ENCODE measurements at regions not wholly inside any gene's neighbourhood (a gene's known extent, or its start where the extent isn't known, plus 50 kb on each side); places are given as distances from the start of the nearest gene placed in this dataset.

- Histone ChIP-seq H3K14ac (ENCODE audit: insufficient read length) (no peak overlapping the region), H2BK5ac (ENCODE audit: low read depth, low read length) (no peak overlapping the region), H2AK5ac (ENCODE audit: low read depth, low read length) (no peak overlapping the region), H2BK15ac (ENCODE audit: low read length) (no peak overlapping the region), H3K79me1 (ENCODE audit: low read depth, low read length) (no peaks in the 10 kb centered on the region), H2BK20ac (ENCODE audit: low read length) (no peak overlapping the region), H3K23ac (ENCODE audit: insufficient read length) (no peak overlapping the region), H3K79me2 (ENCODE audit: control insufficient read depth in 1 of 2, insufficient read depth in 2 of 2, low read length in 2 of 2) (no peaks in the 10 kb centered on the region), H3K9ac (replicated peaks in 1 of 4; ENCODE audit: extremely low read depth in 1 of 4, low read depth in 3 of 4, low read length in 3 of 4) (no peak overlapping the region), H4K91ac (replicated peaks; ENCODE audit: insufficient read length, low read length) (no peak overlapping the region), H2AFZ (ENCODE audit: low read length) (no peak overlapping the region), H4K8ac (ENCODE audit: extremely low read depth, insufficient read depth, low read length) (no peak overlapping the region), H3K27ac (ENCODE audit: low read depth, low read length) (no peak overlapping the region), H3K4me2 (ENCODE audit: insufficient read depth in 1 of 2, low read depth in 2 of 2, low read length in 2 of 2) (no peak overlapping the region), H3K9me3 (ENCODE audit: insufficient read depth in 2 of 2, low read depth in 1 of 2, low read length in 1 of 2) (peaks cover 0 to 9% of the 10 kb centered on the region in 2 experiments; a peak in 1 of 4 replicates), H3K36me3 (ENCODE audit: control insufficient read depth in 2 of 4, insufficient read depth in 4 of 4, low read length in 3 of 4) (no peaks in the 10 kb centered on the region; a peak in 1 of 8 replicates), H3K4ac (replicated peaks; ENCODE audit: insufficient read length, low read depth, low read length) (no peak overlapping the region), H3K56ac (replicated peaks; ENCODE audit: insufficient read length, low read depth, low read length) (no peak overlapping the region), H4K5ac (ENCODE audit: insufficient read length, low read depth, low read length) (no peak overlapping the region), H4K20me1 (replicated peaks in 1 of 2; ENCODE audit: control insufficient read depth in 1 of 2, insufficient read depth in 2 of 2, low read length in 2 of 2) (no peaks in the 10 kb centered on the region), H3K27me3 (replicated peaks in 1 of 4; ENCODE audit: control insufficient read depth in 3 of 4, extremely low read depth in 1 of 4, insufficient read depth in 3 of 4, low read length in 3 of 4) (peaks cover 0 to 1% (median 0%) of the 10 kb centered on the region in 4 experiments; a peak in 1 of 7 replicates), H3K18ac (ENCODE audit: extremely low read depth, low read length) (no peak overlapping the region), H2BK12ac (ENCODE audit: low read depth, low read length) (no peak overlapping the region), H3K23me2 (ENCODE audit: low read depth, low read length) (no peaks in the 10 kb centered on the region), H3K4me1 (replicated peaks in 1 of 4; ENCODE audit: control insufficient read depth in 3 of 4, insufficient read depth in 4 of 4, low read length in 3 of 4) (no peaks in the 10 kb centered on the region), H3K4me3 (ENCODE audit: extremely low read depth in 1 of 4, insufficient read depth in 2 of 4, low read depth in 3 of 4, low read length in 4 of 4) (no peak overlapping the region), H2BK120ac (replicated peaks; ENCODE audit: low read depth, low read length) (no peak overlapping the region)
- ChIA-PET CTCF (ENCODE audit: partially characterized antibody) (interaction anchor here (1.1 kb wide), 1 partner anchor 61 kb away, joined by 3 read pairs; no protein-coding TSS in a partner anchor), POLR2A (ENCODE audit: partially characterized antibody) (no interaction called here)
- no peak for TF ChIP-seq HDAC6 (IDR thresholded peaks at IDR 0.05; ENCODE audit: low read depth, low read length)
- TF ChIP-seq KDM1A (IDR thresholded peaks at IDR 0.05; ENCODE audit: borderline replicate concordance, low read length) = no peak
- no peak for TF ChIP-seq MAX (IDR thresholded peaks at IDR 0.05)
- no peak for TF ChIP-seq SIN3A (conservative IDR thresholded peaks at IDR 0.05 in 1 of 2, IDR thresholded peaks at IDR 0.05 in 1 of 2; ENCODE audit: low read depth in 1 of 2, low read length in 2 of 2)
- no peak for TF ChIP-seq POLR2AphosphoS5 (IDR thresholded peaks at IDR 0.05; ENCODE audit: low read depth, low read length)
- no peak for TF ChIP-seq NANOG (IDR thresholded peaks at IDR 0.05; ENCODE audit: insufficient read depth, low read depth, low read length, poor library complexity, severe bottlenecking)
- TF ChIP-seq TEAD4 (IDR thresholded peaks at IDR 0.05; ENCODE audit: low read depth, low read length) = no peak
- TF ChIP-seq KDM4A (IDR thresholded peaks at IDR 0.05; ENCODE audit: low read depth, low read length, severe bottlenecking) = no peak
- TF ChIP-seq TAF7 (optimal IDR thresholded peaks at IDR 0.05; ENCODE audit: borderline replicate concordance, low read depth, low read length) = no peak
- TF ChIP-seq CBX5 (IDR thresholded peaks at IDR 0.05; ENCODE audit: low read depth, low read length) = no peak
- no peak for TF ChIP-seq RBBP5 (IDR thresholded peaks at IDR 0.05; ENCODE audit: borderline replicate concordance, low read depth, low read length)
- no peak for TF ChIP-seq TAF1 (IDR thresholded peaks at IDR 0.05; ENCODE audit: low read depth, low read length)
- TF ChIP-seq MAFK (IDR thresholded peaks at IDR 0.05; ENCODE audit: low read depth, low read length) = no peak
- TF ChIP-seq PHF8 (conservative IDR thresholded peaks at IDR 0.05; ENCODE audit: low read depth, low read length) = no peak
- FAIRE-seq = no peak
- no peak for DNase-seq (ENCODE audit: low read depth in 1 of 2, low spot score in 2 of 2)
Observed at GRCh38 chr15:39052323-39052705, 487.7 kb upstream of the RASGRP1 start.
